NCI-H524 treated with DMSO at 0.1 percent for 48 hours (cell line): ENCODE measurements at regions not wholly inside any gene's neighbourhood (a gene's known extent, or its start where the extent isn't known, plus 50 kb on each side); places are given as distances from the start of the nearest gene placed in this dataset.
"Not testable (repeated sequence)": the region's sequence is repeated elsewhere in the genome, so short reads cannot be mapped to it uniquely, and the experiment has no call there.

Experiments used
- DNase-seq: peaks from one replicate; lab custom pipeline; 2025; lab: John Stamatoyannopoulos, UW

- no peak for DNase-seq
These were observed 605.2 kb upstream of the EPHA5 start for GRCh38 chr4:66275411-66276038.

GRCh38 chr4:66273110-66273509, 602.8 kb upstream of the EPHA5 start:
- no peak for DNase-seq

- DNase-seq = not testable (repeated sequence)
These were observed 600.1 kb upstream of the EPHA5 start for GRCh38 chr4:66270356-66270755.

- DNase-seq = not testable (repeated sequence)
These were observed 596.3 kb upstream of the EPHA5 start for GRCh38 chr4:66266554-66266953.

- no peak for DNase-seq
These were observed 595.7 kb upstream of the EPHA5 start for GRCh38 chr4:66266035-66266434.

- no peak for DNase-seq
These were observed 582.0 kb upstream of the EPHA5 start for GRCh38 chr4:66252291-66252690.

GRCh38 chr4:66246643-66247042, 576.4 kb upstream of the EPHA5 start:
- peak; percentile 42 for DNase-seq

- no peak for DNase-seq
These were observed 565.6 kb upstream of the EPHA5 start for GRCh38 chr4:66235876-66236275.

- DNase-seq = no peak
These were observed 559.6 kb upstream of the EPHA5 start for GRCh38 chr4:66229885-66230284.

- DNase-seq = no peak
These were observed 555.2 kb upstream of the EPHA5 start for GRCh38 chr4:66225539-66225938.

- DNase-seq = no peak
These were observed 552.9 kb upstream of the EPHA5 start for GRCh38 chr4:66223068-66223703.

- no peak for DNase-seq
These were observed 549.1 kb upstream of the EPHA5 start for GRCh38 chr4:66219401-66219800.

GRCh38 chr4:66216252-66216651, 546.0 kb upstream of the EPHA5 start:
- DNase-seq = no peak

- no peak for DNase-seq
These were observed 542.2 kb upstream of the EPHA5 start for GRCh38 chr4:66212489-66212888.

- no peak for DNase-seq
These were observed 534.4 kb upstream of the EPHA5 start for GRCh38 chr4:66204534-66205247.

GRCh38 chr4:66202870-66203269, 532.6 kb upstream of the EPHA5 start:
- DNase-seq = no peak

- DNase-seq = peak; percentile 89
These were observed 527.2 kb upstream of the EPHA5 start for GRCh38 chr4:66197451-66197850.

GRCh38 chr4:66193487-66193886, 523.2 kb upstream of the EPHA5 start:
- no peak for DNase-seq

- no peak for DNase-seq
These were observed 517.0 kb upstream of the EPHA5 start for GRCh38 chr4:66187175-66187720.

GRCh38 chr4:66186095-66186494, 515.8 kb upstream of the EPHA5 start:
- DNase-seq = no peak

GRCh38 chr4:66182636-66183035, 512.3 kb upstream of the EPHA5 start:
- no peak for DNase-seq

GRCh38 chr4:66178906-66179305, 508.6 kb upstream of the EPHA5 start:
- peak; percentile 2 for DNase-seq

- DNase-seq = peak; percentile 5
These were observed 499.1 kb upstream of the EPHA5 start for GRCh38 chr4:66169341-66169740.
